Peyer's patch (tissue), 4 donors: ENCODE measurements at regions not wholly inside any gene's neighbourhood (a gene's known extent, or its start where the extent isn't known, plus 50 kb on each side); places are given as distances from the start of the nearest gene placed in this dataset.

Source experiments
- POLR2A ChIP-seq, 2 donors: fragments of 450-650 bp; IDR thresholded peaks; one replicate each; pipeline ENCODE4 v1.5.1; 2017; ENCODE audit warnings: antibody characterized with exemption in 2 of 2, mild to moderate bottlenecking in 2 of 2, moderate library complexity in 2 of 2
- TF ChIP-seq, protein P1 (sequence below), 6 experiments: fragments of 450-650 bp in 4 of 6; fragments of 200-600 bp in 2 of 6; sonication (generic) in 1 of 6; IDR thresholded peaks; one replicate each; pipeline ENCODE4 v1.5.1; 2017 to 2019; ENCODE audit warnings: antibody characterized with exemption in 6 of 6, mild to moderate bottlenecking in 3 of 6, moderate library complexity in 1 of 6

DNA sequence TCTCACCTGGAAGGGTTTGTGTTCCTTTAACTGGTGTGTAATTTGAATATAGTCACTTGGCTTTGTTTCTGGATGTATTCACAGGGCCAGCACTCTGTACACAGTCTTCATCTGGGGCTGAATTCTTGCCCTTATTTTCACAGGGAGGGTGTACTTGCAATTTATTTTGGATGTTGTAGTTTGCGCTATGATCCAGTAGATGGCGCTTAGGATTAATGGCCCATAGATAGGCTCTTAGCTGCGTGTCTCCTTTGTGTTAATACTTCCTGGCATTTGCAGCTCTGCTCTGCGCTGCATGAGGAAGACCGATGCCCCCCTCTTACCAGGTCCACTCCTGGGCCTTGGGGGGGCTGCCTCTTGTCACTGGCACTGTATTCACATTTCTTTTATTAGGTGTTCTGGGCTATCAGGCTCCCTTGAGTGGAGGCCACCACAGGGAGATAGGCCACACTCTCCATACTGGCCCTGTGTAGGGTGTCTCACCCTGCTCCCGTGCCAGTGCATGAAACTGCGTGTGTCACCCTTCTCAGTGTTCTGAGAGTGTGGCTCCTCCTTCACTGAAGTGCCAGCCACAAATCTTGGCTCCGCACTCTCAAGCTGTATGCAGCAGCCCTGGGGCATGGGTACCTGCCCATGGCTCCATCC, 562.2 kb downstream of the ZIC3 start:
- TF ChIP-seq, protein P1, sequence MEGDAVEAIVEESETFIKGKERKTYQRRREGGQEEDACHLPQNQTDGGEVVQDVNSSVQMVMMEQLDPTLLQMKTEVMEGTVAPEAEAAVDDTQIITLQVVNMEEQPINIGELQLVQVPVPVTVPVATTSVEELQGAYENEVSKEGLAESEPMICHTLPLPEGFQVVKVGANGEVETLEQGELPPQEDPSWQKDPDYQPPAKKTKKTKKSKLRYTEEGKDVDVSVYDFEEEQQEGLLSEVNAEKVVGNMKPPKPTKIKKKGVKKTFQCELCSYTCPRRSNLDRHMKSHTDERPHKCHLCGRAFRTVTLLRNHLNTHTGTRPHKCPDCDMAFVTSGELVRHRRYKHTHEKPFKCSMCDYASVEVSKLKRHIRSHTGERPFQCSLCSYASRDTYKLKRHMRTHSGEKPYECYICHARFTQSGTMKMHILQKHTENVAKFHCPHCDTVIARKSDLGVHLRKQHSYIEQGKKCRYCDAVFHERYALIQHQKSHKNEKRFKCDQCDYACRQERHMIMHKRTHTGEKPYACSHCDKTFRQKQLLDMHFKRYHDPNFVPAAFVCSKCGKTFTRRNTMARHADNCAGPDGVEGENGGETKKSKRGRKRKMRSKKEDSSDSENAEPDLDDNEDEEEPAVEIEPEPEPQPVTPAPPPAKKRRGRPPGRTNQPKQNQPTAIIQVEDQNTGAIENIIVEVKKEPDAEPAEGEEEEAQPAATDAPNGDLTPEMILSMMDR (IDR thresholded peaks at IDR 0.05) = peak in 4 of 6 experiments; percentile 17 to 36 (median 28)
- TF ChIP-seq POLR2A (IDR thresholded peaks at IDR 0.05) = no peak
